HG03064 (cell line): ENCODE measurements at regions not wholly inside any gene's neighbourhood (a gene's known extent, or its start where the extent isn't known, plus 50 kb on each side); places are given as distances from the start of the nearest gene placed in this dataset.

Experiments
- ATAC-seq: cut with Tn5 transposase; IDR thresholded peaks from one replicate; pipeline ENCODE4 v1.9.1; 2021; ENCODE audit warnings: low read depth; ENCODE audit not compliant: unreplicated experiment

GRCh38 chr16:85319984-85320440, 207.7 kb upstream of the CIBAR2 start:
- ATAC-seq, result no peak

GRCh38 chr16:85320677-85321385, 208.6 kb upstream of the CIBAR2 start:
- ATAC-seq, result no peak

GRCh38 chr16:85321509-85322271, 209.4 kb upstream of the CIBAR2 start:
- ATAC-seq, result no peak

GRCh38 chr16:85323230-85323960, 211.1 kb upstream of the CIBAR2 start:
- ATAC-seq, result no peak

GRCh38 chr16:85323961-85324253, 211.6 kb upstream of the CIBAR2 start:
- ATAC-seq, result no peak

- ATAC-seq, result no peak
These were observed 212.2 kb upstream of the CIBAR2 start for GRCh38 chr16:85324488-85324887.

GRCh38 chr16:85326113-85326793, 214.0 kb upstream of the CIBAR2 start:
- no peak for ATAC-seq

GRCh38 chr16:85326794-85327181, 214.5 kb upstream of the CIBAR2 start:
- ATAC-seq, result no peak

GRCh38 chr16:85327731-85328675, 215.7 kb upstream of the CIBAR2 start:
- no peak for ATAC-seq

GRCh38 chr16:85328676-85329058, 216.4 kb upstream of the CIBAR2 start:
- ATAC-seq, result no peak

GRCh38 chr16:85329059-85329812, 217.0 kb upstream of the CIBAR2 start:
- no peak for ATAC-seq

- no peak for ATAC-seq
These were observed 217.9 kb upstream of the CIBAR2 start for GRCh38 chr16:85330006-85330693.

GRCh38 chr16:85330694-85331188, 218.5 kb upstream of the CIBAR2 start:
- ATAC-seq, result no peak

GRCh38 chr16:85331688-85332087, 219.4 kb upstream of the CIBAR2 start:
- ATAC-seq, result no peak

- ATAC-seq, result no peak
These were observed 219.9 kb upstream of the CIBAR2 start for GRCh38 chr16:85332175-85332574.

GRCh38 chr16:85333337-85333736, 221.1 kb upstream of the CIBAR2 start:
- ATAC-seq, result no peak

GRCh38 chr16:85333744-85334640, 221.7 kb upstream of the CIBAR2 start:
- ATAC-seq, result no peak
